ENCODE measurements at regions not wholly inside any gene's neighbourhood (a gene's known extent, or its start where the extent isn't known, plus 50 kb on each side); places are given as distances from the start of the nearest gene placed in this dataset.
"Not testable (repeated sequence)": the region's sequence is repeated elsewhere in the genome, so short reads cannot be mapped to it uniquely, and the experiment has no call there.

DNA sequence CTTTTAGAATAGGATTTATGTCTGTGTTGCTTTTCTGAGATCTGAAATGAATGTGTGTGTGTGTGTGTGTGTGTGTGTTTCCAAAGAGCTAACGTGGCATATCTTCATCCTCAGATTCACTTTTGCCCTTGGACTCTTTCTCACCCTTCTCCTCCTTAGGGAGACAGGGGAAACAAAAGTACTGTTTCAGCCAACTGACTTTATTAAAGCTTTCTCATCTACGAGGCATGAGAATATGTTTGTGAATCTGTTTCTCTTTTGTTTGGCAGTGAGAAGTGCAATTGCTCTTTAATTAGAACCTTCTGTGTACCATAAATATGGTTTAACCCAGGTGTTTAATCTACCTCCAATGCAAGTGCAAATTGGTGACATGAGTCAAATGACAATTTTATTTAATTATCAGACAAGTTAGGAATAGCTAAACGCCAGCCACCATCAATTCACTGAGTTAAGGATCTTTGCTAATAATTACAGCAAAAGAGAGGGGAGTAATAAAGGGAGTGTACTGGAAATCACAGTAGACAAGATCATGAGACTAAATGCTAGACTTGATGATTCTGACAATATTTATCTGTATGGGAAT, 186.4 kb upstream of the COL3A1 start:
- Histone ChIP-seq H3K9ac (ENCODE audit: low read length) (no peak overlapping the region), H3K27ac (ENCODE audit: low read depth, low read length) (no peak overlapping the region), H3K36me3 (ENCODE audit: control insufficient read depth, insufficient read depth, low read length) (no peaks in the 10 kb centered on the region), H3K27me3 (ENCODE audit: control insufficient read depth, insufficient read depth, low read length) (no peaks in the 10 kb centered on the region), H3K4me1 (ENCODE audit: control insufficient read depth, insufficient read depth, low read length) (no peaks in the 10 kb centered on the region; the same call in 1 of the 2 replicates), H3K4me3 (ENCODE audit: low read depth, low read length) (no peak overlapping the region), H3K9me3 (ENCODE audit: control insufficient read depth, insufficient read depth, low read depth, low read length) (no peaks in the 10 kb centered on the region)

DNA sequence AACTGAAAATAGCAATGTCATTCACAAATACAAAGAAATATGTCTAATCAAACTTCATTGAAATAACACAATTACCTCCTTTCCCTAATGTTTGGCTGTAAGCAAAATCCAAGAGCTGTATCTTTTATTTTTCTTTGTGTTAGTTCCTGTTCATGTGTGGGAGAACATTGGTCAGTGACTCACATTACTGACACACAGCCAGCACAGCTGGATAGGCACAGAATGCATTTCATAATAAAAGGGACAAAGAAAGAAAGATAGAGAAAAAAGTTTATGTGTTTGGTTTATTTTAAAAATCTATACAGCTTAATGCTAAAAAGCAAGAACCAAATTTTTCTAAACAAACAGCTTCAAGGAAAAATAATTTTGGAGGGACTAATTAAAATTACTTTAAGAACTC, 185.6 kb upstream of the COL3A1 start:
- Histone ChIP-seq H3K9me3 (ENCODE audit: control insufficient read depth, insufficient read depth, low read depth, low read length) (no peaks in the 10 kb centered on the region), H3K9ac (ENCODE audit: low read length) (no peak overlapping the region), H3K27me3 (ENCODE audit: control insufficient read depth, insufficient read depth, low read length) (no peaks in the 10 kb centered on the region), H3K36me3 (ENCODE audit: control insufficient read depth, insufficient read depth, low read length) (no peaks in the 10 kb centered on the region), H3K27ac (ENCODE audit: low read depth, low read length) (no peak overlapping the region), H3K4me3 (ENCODE audit: low read depth, low read length) (no peak overlapping the region), H3K4me1 (ENCODE audit: control insufficient read depth, insufficient read depth, low read length) (no peaks in the 10 kb centered on the region; the same call in 1 of the 2 replicates)

DNA sequence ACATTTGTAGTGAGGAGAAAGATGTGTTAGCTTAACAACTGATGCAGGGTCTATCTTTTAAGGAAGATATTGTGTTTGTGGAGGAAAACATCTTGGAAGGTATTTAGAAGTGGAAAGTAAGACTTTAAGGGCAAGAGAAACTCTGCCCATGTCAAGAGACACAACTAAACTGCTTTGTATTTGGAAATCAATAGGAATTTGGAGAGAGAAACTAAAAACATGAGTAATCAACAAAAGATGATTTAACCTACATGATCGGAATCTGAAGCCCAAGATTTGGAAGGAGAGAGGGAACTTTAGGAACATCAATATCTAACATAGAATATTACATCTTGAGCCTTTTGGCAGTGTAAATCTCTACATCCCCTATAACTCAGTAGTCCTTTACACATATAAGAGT, 184.2 kb upstream of the COL3A1 start:
- Histone ChIP-seq H3K36me3 (ENCODE audit: control insufficient read depth, insufficient read depth, low read length) (no peaks in the 10 kb centered on the region), H3K27me3 (ENCODE audit: control insufficient read depth, insufficient read depth, low read length) (no peaks in the 10 kb centered on the region), H3K4me3 (ENCODE audit: low read depth, low read length) (no peak overlapping the region), H3K4me1 (ENCODE audit: control insufficient read depth, insufficient read depth, low read length) (no peaks in the 10 kb centered on the region; the same call in 1 of the 2 replicates), H3K9ac (ENCODE audit: low read length) (no peak overlapping the region), H3K27ac (ENCODE audit: low read depth, low read length) (no peak overlapping the region), H3K9me3 (ENCODE audit: control insufficient read depth, insufficient read depth, low read depth, low read length) (no peaks in the 10 kb centered on the region)

DNA sequence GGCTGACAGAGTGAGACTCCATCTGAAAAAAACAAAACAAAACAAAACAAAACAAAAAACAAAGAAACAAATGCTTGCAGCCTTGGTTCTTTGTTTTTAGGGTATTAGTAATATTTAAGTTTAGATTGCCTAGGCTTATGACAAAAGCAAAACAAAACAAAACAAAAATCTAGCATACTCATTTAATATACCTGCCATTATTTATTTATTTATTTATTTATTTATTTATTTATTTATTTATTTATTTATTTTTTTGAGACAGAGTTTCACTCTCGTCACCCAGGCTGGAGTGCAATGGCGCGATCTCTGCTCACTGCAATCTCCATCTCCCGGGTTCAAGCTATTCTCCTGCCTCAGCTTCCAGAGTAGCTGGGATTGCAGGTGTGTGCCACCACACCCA, 179.7 kb upstream of the COL3A1 start:
- not testable (repeated sequence) for H3K4me1 ChIP-seq (ENCODE audit: control insufficient read depth, insufficient read depth, low read length); H3K27ac ChIP-seq (ENCODE audit: low read depth, low read length); H3K36me3 ChIP-seq (ENCODE audit: control insufficient read depth, insufficient read depth, low read length); H3K9ac ChIP-seq (ENCODE audit: low read length); H3K4me3 ChIP-seq (ENCODE audit: low read depth, low read length); H3K9me3 ChIP-seq (ENCODE audit: control insufficient read depth, insufficient read depth, low read depth, low read length); H3K27me3 ChIP-seq (ENCODE audit: control insufficient read depth, insufficient read depth, low read length)

DNA sequence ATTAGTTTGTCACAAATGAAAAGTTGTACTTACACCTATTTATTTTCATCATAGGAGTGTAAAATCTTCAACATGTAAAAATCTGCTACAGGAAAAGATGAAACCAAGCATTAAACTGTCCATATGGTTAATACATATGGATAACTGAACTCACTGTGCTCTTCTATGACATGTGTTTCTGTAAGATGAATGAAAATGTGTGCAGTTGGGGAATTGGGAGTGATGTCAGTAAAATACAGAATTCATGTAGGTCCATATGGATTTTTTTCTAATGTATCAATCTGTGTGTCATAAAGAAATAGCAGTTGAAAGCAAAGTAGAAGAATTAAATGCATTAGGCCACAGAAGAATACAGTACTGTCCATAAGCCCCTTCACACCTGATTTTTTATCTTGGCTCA, 178.4 kb upstream of the COL3A1 start:
- H3K27me3 ChIP-seq (ENCODE audit: control insufficient read depth, insufficient read depth, low read length) = no peaks in the 10 kb centered on the region

DNA sequence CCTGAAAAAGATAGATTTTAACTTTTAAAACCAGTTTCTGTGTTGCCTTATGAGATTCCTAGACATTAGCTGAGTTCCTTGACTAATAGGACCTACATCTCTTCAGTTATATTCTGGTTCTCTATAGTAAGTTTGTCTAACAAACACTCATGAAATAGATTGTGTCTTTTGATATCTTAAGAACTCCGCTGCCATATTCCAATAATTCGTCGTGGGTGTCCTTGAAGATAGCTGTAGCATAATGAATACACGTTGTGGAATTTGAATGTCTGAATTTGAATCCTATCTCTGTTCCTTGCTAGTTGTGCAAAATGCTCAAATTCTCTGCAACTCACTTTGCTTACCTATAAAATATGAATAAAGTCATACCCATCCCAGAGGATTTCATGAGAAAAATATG, 176.8 kb upstream of the COL3A1 start:
- 0 out of 2 replicates have a peak, but pooled peaks cover 4% of the 10 kb centered on the region for H3K9me3 ChIP-seq (ENCODE audit: control insufficient read depth, insufficient read depth, low read depth, low read length)

More for the DNA sequence above, 178.4 kb upstream of the COL3A1 start:
- H3K36me3 ChIP-seq (ENCODE audit: control insufficient read depth, insufficient read depth, low read length) = no peaks in the 10 kb centered on the region
- H3K9me3 ChIP-seq (ENCODE audit: control insufficient read depth, insufficient read depth, low read depth, low read length) = no peaks in the 10 kb centered on the region
- no peak overlapping the region for H3K27ac ChIP-seq (ENCODE audit: low read depth, low read length)
- no peaks in the 10 kb centered on the region for H3K4me1 ChIP-seq (ENCODE audit: control insufficient read depth, insufficient read depth, low read length)
- H3K4me3 ChIP-seq (ENCODE audit: low read depth, low read length) = no peak overlapping the region
- no peak overlapping the region for H3K9ac ChIP-seq (ENCODE audit: low read length)

DNA sequence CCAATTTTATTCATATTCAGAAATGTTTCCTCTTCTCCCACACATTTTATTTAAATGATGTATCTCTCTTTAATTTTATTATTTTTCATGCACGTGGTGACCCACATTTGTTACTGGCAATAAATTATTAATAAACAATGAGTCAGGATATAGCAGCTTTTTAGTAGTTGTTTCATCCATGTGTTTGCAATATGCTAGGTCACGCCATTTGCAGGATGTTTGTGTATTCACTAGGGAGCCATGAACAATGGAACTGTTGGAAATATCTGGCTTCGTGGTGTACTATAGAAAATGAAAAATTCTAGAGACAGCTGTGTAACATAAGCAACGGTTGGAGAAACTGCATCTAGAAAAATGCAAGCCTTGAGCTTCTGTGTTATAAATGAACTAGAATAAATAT, 176.0 kb upstream of the COL3A1 start:
- Histone ChIP-seq H3K4me3 (ENCODE audit: low read depth, low read length) (no peak overlapping the region), H3K9me3 (ENCODE audit: control insufficient read depth, insufficient read depth, low read depth, low read length) (peaks cover 11% of the 10 kb centered on the region; the same call in 1 of the 2 replicates), H3K27ac (ENCODE audit: low read depth, low read length) (no peak overlapping the region), H3K36me3 (ENCODE audit: control insufficient read depth, insufficient read depth, low read length) (no peaks in the 10 kb centered on the region), H3K9ac (ENCODE audit: low read length) (no peak overlapping the region), H3K4me1 (ENCODE audit: control insufficient read depth, insufficient read depth, low read length) (no peaks in the 10 kb centered on the region), H3K27me3 (ENCODE audit: control insufficient read depth, insufficient read depth, low read length) (no peaks in the 10 kb centered on the region)

More for the DNA sequence above, 176.8 kb upstream of the COL3A1 start:
- Histone ChIP-seq H3K4me1 (ENCODE audit: control insufficient read depth, insufficient read depth, low read length) (no peaks in the 10 kb centered on the region), H3K27ac (ENCODE audit: low read depth, low read length) (no peak overlapping the region), H3K9ac (ENCODE audit: low read length) (no peak overlapping the region), H3K4me3 (ENCODE audit: low read depth, low read length) (no peak overlapping the region), H3K36me3 (ENCODE audit: control insufficient read depth, insufficient read depth, low read length) (no peaks in the 10 kb centered on the region), H3K27me3 (ENCODE audit: control insufficient read depth, insufficient read depth, low read length) (no peaks in the 10 kb centered on the region)

DNA sequence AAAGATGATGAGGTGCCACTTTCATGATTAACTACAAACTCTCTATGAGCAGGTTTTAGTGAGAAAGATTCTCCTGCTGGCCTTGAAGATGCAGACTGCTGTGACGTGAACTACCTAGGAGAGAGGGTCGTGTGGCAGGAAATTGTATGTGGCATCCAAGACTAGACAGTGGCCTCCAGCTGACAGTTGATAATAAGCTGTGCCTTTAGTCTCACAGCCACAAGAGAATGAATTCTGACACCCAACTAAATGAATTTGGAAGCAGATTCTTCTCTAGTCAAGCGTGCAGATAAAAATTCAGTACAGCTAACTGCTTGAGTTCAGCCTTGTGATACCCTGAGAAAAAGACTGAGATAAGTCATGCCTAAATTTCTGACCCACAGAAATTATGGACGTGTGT, 169.0 kb upstream of the COL3A1 start:
- Histone ChIP-seq H3K27me3 (ENCODE audit: control insufficient read depth, insufficient read depth, low read length) (no peaks in the 10 kb centered on the region), H3K9ac (ENCODE audit: low read length) (no peak overlapping the region), H3K36me3 (ENCODE audit: control insufficient read depth, insufficient read depth, low read length) (no peaks in the 10 kb centered on the region), H3K4me3 (ENCODE audit: low read depth, low read length) (no peak overlapping the region), H3K4me1 (ENCODE audit: control insufficient read depth, insufficient read depth, low read length) (no peaks in the 10 kb centered on the region), H3K27ac (ENCODE audit: low read depth, low read length) (no peak overlapping the region), H3K9me3 (ENCODE audit: control insufficient read depth, insufficient read depth, low read depth, low read length) (peaks cover 17% of the 10 kb centered on the region; the same call in 1 of the 2 replicates)

DNA sequence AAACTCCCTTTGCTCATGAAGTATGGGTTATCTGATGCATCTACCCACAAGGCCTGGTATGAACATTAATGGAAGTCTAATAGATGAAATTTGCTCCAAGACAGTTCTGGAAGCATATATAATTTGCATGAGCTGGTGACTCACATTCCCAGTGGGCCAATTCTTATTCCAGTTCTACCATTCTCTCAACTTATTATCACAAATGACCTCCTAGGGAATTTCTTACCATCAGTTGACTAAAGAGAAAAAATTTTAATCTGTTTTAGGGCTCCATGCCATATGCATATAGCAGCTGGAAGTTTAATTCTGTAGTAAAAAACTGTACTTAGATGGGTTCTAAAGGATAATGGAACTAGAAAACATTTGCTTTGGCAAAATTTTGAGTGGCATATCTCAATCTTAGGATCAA, 165.2 kb upstream of the COL3A1 start:
- Histone ChIP-seq H3K27me3 (ENCODE audit: control insufficient read depth, insufficient read depth, low read length) (no peaks in the 10 kb centered on the region), H3K27ac (ENCODE audit: low read depth, low read length) (no peak overlapping the region), H3K9me3 (ENCODE audit: control insufficient read depth, insufficient read depth, low read depth, low read length) (no peaks in the 10 kb centered on the region), H3K36me3 (ENCODE audit: control insufficient read depth, insufficient read depth, low read length) (no peaks in the 10 kb centered on the region), H3K4me1 (ENCODE audit: control insufficient read depth, insufficient read depth, low read length) (no peaks in the 10 kb centered on the region), H3K4me3 (ENCODE audit: low read depth, low read length) (no peak overlapping the region), H3K9ac (ENCODE audit: low read length) (no peak overlapping the region)

DNA sequence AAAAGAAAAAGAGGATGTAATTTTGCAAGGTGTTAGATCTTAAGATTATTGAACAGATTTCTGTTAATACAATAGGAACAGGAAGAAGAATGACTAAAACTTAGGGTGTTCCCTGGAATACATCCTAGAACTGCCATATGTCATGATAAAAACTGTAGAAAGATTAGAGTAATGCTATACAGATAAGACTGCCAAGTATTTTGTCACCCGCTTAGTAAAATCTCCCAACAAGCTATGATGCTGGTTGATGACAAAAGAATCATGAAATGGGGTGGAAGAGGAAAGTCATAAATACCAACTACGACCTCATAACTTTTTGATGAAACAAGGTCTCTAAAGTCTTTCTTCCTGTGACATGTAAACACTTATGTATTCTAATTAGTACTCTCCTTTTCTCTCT, 163.6 kb upstream of the COL3A1 start:
- Histone ChIP-seq H3K27ac (ENCODE audit: low read depth, low read length) (no peak overlapping the region), H3K27me3 (ENCODE audit: control insufficient read depth, insufficient read depth, low read length) (no peaks in the 10 kb centered on the region), H3K4me1 (ENCODE audit: control insufficient read depth, insufficient read depth, low read length) (no peaks in the 10 kb centered on the region), H3K4me3 (ENCODE audit: low read depth, low read length) (no peak overlapping the region), H3K9ac (ENCODE audit: low read length) (no peak overlapping the region), H3K9me3 (ENCODE audit: control insufficient read depth, insufficient read depth, low read depth, low read length) (no peaks in the 10 kb centered on the region), H3K36me3 (ENCODE audit: control insufficient read depth, insufficient read depth, low read length) (no peaks in the 10 kb centered on the region)

DNA sequence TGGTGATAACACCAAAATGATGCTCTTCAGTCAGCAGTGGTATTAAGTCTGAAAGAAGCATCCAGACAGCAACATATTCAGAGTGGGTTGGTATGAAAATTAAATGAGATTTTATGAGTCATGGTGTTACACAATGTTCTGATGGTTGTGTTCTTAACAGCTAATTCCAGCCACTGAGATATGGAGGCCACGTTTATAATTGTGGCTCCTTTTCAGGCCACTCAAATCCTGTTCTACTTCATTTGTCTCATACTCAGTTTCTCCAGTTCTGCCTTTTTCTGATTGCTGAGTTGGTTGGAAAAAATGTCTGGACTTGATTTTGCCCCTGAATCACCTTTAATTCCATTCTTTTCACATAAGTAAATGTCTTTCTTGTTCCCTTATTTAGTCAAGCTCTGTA, 162.7 kb upstream of the COL3A1 start:
- no peak overlapping the region for H3K4me3 ChIP-seq (ENCODE audit: low read depth, low read length)
- H3K27ac ChIP-seq (ENCODE audit: low read depth, low read length) = no peak overlapping the region
- no peaks in the 10 kb centered on the region for H3K9me3 ChIP-seq (ENCODE audit: control insufficient read depth, insufficient read depth, low read depth, low read length)
- no peaks in the 10 kb centered on the region for H3K36me3 ChIP-seq (ENCODE audit: control insufficient read depth, insufficient read depth, low read length)
- no peaks in the 10 kb centered on the region for H3K4me1 ChIP-seq (ENCODE audit: control insufficient read depth, insufficient read depth, low read length)
- no peak overlapping the region for H3K9ac ChIP-seq (ENCODE audit: low read length)
- no peaks in the 10 kb centered on the region for H3K27me3 ChIP-seq (ENCODE audit: control insufficient read depth, insufficient read depth, low read length)

DNA sequence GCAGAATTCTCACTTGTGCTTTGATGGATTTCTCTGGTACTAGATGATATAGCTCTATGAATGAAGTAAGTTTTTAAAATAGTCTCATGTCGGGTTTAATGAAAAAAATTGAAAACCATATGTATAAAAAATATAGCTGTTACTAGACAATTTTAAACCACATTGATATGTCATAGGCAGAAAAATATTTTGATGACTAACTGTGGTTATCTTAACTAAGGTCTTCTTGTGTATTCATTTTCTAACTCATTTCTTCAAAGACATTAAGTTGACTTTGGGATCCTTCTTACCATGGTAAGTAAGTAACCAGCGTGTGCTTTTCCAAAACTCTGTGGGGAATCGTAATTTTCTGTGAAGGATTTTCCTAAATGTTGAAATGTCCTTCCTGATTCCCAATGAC, 160.9 kb upstream of the COL3A1 start:
- H3K4me1 ChIP-seq (ENCODE audit: control insufficient read depth, insufficient read depth, low read length) = no peaks in the 10 kb centered on the region
- H3K27me3 ChIP-seq (ENCODE audit: control insufficient read depth, insufficient read depth, low read length) = no peaks in the 10 kb centered on the region
- H3K4me3 ChIP-seq (ENCODE audit: low read depth, low read length) = no peak overlapping the region

More for the DNA sequence above, 160.9 kb upstream of the COL3A1 start:
- no peaks in the 10 kb centered on the region for H3K36me3 ChIP-seq (ENCODE audit: control insufficient read depth, insufficient read depth, low read length)
- H3K9ac ChIP-seq (ENCODE audit: low read length) = no peak overlapping the region
- H3K9me3 ChIP-seq (ENCODE audit: control insufficient read depth, insufficient read depth, low read depth, low read length) = no peaks in the 10 kb centered on the region
- H3K27ac ChIP-seq (ENCODE audit: low read depth, low read length) = no peak overlapping the region

All from HUES6 (cell line).